ENCODE measurements at regions not wholly inside any gene's neighbourhood (a gene's known extent, or its start where the extent isn't known, plus 50 kb on each side); places are given as distances from the start of the nearest gene placed in this dataset.

- TF ChIP-seq RFX5 (IDR thresholded peaks at IDR 0.05; ENCODE audit: low read length) (no peak), FOXJ3 (CRISPR knock-in tag; IDR thresholded peaks at IDR 0.05) (no peak)
- TF ChIP-seq, protein P1, sequence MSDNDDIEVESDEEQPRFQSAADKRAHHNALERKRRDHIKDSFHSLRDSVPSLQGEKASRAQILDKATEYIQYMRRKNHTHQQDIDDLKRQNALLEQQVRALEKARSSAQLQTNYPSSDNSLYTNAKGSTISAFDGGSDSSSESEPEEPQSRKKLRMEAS (IDR thresholded peaks at IDR 0.05; ENCODE audit: low read depth) = no peak
- TF ChIP-seq, protein P2, sequence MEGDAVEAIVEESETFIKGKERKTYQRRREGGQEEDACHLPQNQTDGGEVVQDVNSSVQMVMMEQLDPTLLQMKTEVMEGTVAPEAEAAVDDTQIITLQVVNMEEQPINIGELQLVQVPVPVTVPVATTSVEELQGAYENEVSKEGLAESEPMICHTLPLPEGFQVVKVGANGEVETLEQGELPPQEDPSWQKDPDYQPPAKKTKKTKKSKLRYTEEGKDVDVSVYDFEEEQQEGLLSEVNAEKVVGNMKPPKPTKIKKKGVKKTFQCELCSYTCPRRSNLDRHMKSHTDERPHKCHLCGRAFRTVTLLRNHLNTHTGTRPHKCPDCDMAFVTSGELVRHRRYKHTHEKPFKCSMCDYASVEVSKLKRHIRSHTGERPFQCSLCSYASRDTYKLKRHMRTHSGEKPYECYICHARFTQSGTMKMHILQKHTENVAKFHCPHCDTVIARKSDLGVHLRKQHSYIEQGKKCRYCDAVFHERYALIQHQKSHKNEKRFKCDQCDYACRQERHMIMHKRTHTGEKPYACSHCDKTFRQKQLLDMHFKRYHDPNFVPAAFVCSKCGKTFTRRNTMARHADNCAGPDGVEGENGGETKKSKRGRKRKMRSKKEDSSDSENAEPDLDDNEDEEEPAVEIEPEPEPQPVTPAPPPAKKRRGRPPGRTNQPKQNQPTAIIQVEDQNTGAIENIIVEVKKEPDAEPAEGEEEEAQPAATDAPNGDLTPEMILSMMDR (IDR thresholded peaks at IDR 0.05) = no peak
- TF ChIP-seq, protein P3, sequence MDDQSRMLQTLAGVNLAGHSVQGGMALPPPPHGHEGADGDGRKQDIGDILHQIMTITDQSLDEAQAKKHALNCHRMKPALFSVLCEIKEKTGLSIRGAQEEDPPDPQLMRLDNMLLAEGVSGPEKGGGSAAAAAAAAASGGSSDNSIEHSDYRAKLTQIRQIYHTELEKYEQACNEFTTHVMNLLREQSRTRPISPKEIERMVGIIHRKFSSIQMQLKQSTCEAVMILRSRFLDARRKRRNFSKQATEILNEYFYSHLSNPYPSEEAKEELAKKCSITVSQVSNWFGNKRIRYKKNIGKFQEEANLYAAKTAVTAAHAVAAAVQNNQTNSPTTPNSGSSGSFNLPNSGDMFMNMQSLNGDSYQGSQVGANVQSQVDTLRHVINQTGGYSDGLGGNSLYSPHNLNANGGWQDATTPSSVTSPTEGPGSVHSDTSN (IDR thresholded peaks at IDR 0.05) = no peak
Observed at GRCh38 chr2:224640679-224641078, 55.5 kb upstream of the CUL3 start.
